ENCODE measurements at regions not wholly inside any gene's neighbourhood (a gene's known extent, or its start where the extent isn't known, plus 50 kb on each side); places are given as distances from the start of the nearest gene placed in this dataset.

DNA sequence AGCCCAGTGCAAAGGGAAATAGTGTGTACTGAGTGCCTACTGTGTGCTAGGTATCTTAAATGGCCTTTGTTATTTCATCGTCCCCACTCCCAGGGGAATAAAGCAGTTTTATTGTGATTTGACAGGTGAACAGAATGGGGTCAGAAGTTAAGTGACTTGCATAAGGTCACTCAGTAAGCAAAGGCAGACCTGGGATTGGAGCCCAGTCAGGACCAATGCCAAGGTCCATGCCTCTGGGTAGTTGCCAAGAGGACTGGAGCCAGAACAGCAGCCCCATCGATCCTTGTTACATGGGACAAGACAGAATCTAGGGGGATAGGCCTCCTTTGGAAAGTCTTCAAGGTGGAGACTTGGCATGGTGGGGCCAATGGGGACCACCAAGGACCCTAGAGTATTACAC is 227.4 kb upstream of the PWP1 start:
- TF ChIP-seq, protein P1, sequence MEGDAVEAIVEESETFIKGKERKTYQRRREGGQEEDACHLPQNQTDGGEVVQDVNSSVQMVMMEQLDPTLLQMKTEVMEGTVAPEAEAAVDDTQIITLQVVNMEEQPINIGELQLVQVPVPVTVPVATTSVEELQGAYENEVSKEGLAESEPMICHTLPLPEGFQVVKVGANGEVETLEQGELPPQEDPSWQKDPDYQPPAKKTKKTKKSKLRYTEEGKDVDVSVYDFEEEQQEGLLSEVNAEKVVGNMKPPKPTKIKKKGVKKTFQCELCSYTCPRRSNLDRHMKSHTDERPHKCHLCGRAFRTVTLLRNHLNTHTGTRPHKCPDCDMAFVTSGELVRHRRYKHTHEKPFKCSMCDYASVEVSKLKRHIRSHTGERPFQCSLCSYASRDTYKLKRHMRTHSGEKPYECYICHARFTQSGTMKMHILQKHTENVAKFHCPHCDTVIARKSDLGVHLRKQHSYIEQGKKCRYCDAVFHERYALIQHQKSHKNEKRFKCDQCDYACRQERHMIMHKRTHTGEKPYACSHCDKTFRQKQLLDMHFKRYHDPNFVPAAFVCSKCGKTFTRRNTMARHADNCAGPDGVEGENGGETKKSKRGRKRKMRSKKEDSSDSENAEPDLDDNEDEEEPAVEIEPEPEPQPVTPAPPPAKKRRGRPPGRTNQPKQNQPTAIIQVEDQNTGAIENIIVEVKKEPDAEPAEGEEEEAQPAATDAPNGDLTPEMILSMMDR (conservative IDR thresholded peaks at IDR 0.05; ENCODE audit: low read depth in 2 of 2): no peak
- TF ChIP-seq POLR2AphosphoS5 (IDR thresholded peaks at IDR 0.05; ENCODE audit: low read depth) (no peak), JUNB (IDR thresholded peaks at IDR 0.05; ENCODE audit: unreplicated experiment) (no peak), EZH2 (IDR thresholded peaks at IDR 0.05; ENCODE audit: low read depth, unreplicated experiment) (no peak), CREB1 (CRISPR knock-in tag; IDR thresholded peaks at IDR 0.05; ENCODE audit: low read depth) (no peak), EZH2phosphoT487 (IDR thresholded peaks at IDR 0.05; ENCODE audit: unreplicated experiment) (no peak), NANOG (IDR thresholded peaks at IDR 0.05; ENCODE audit: borderline replicate concordance) (no peak), STAT1 (IDR thresholded peaks at IDR 0.05; ENCODE audit: unreplicated experiment) (no peak), ZNF114 (CRISPR knock-in tag; IDR thresholded peaks at IDR 0.05) (no peak)
- TF ChIP-seq, protein P2, sequence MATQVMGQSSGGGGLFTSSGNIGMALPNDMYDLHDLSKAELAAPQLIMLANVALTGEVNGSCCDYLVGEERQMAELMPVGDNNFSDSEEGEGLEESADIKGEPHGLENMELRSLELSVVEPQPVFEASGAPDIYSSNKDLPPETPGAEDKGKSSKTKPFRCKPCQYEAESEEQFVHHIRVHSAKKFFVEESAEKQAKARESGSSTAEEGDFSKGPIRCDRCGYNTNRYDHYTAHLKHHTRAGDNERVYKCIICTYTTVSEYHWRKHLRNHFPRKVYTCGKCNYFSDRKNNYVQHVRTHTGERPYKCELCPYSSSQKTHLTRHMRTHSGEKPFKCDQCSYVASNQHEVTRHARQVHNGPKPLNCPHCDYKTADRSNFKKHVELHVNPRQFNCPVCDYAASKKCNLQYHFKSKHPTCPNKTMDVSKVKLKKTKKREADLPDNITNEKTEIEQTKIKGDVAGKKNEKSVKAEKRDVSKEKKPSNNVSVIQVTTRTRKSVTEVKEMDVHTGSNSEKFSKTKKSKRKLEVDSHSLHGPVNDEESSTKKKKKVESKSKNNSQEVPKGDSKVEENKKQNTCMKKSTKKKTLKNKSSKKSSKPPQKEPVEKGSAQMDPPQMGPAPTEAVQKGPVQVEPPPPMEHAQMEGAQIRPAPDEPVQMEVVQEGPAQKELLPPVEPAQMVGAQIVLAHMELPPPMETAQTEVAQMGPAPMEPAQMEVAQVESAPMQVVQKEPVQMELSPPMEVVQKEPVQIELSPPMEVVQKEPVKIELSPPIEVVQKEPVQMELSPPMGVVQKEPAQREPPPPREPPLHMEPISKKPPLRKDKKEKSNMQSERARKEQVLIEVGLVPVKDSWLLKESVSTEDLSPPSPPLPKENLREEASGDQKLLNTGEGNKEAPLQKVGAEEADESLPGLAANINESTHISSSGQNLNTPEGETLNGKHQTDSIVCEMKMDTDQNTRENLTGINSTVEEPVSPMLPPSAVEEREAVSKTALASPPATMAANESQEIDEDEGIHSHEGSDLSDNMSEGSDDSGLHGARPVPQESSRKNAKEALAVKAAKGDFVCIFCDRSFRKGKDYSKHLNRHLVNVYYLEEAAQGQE (IDR thresholded peaks at IDR 0.05; ENCODE audit: unreplicated experiment): no peak
- TF ChIP-seq, protein P3, sequence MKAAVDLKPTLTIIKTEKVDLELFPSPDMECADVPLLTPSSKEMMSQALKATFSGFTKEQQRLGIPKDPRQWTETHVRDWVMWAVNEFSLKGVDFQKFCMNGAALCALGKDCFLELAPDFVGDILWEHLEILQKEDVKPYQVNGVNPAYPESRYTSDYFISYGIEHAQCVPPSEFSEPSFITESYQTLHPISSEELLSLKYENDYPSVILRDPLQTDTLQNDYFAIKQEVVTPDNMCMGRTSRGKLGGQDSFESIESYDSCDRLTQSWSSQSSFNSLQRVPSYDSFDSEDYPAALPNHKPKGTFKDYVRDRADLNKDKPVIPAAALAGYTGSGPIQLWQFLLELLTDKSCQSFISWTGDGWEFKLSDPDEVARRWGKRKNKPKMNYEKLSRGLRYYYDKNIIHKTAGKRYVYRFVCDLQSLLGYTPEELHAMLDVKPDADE (IDR thresholded peaks at IDR 0.05): no peak

Measured in GM23338 (cell line).